HL-60 (cell line): ENCODE measurements at regions not wholly inside any gene's neighbourhood (a gene's known extent, or its start where the extent isn't known, plus 50 kb on each side); places are given as distances from the start of the nearest gene placed in this dataset.

Experiments used
- GABPA ChIP-seq: IDR thresholded peaks from 2 replicates; pipeline ENCODE4 v1.6.1; 2012; ENCODE audit warnings: low read depth
- POLR2AphosphoS5 ChIP-seq: IDR thresholded peaks from 2 replicates; pipeline ENCODE4 v1.6.1; 2012; ENCODE audit warnings: low read depth
- SPI1 ChIP-seq: IDR thresholded peaks from 2 replicates; pipeline ENCODE4 v1.6.1; 2012; ENCODE audit warnings: low read depth, mild to moderate bottlenecking, borderline replicate concordance
- TF ChIP-seq, protein P1 (sequence below): IDR thresholded peaks from 2 replicates; pipeline ENCODE4 v1.6.1; 2012; ENCODE audit warnings: low read depth; ENCODE audit not compliant: insufficient replicate concordance
- TF ChIP-seq, protein P2 (sequence below): IDR thresholded peaks from one replicate; pipeline ENCODE4 v1.5.1; 2011; ENCODE audit warnings: low read length, control low read depth, inconsistent platforms; ENCODE audit not compliant: insufficient read depth

DNA sequence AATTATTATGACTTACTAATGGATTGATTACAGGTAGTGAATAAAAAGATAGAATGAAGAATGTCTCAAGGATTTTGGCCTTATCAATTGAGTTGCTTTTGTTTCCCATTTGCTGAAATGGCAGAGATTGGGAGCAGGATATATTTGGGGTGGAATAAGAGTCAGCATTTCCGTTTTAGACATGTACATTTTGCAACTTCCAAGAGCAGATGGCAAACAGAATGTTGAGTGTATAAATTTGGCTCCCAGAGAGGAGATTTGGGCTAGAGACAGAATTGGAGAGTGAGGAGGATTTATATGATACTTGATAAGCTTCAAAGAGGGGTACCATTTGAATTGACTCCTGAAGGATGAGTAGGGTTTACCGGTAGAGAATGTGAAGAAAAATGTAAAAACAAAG lies 437.9 kb upstream of the PAPPA start:
- TF ChIP-seq, protein P1, sequence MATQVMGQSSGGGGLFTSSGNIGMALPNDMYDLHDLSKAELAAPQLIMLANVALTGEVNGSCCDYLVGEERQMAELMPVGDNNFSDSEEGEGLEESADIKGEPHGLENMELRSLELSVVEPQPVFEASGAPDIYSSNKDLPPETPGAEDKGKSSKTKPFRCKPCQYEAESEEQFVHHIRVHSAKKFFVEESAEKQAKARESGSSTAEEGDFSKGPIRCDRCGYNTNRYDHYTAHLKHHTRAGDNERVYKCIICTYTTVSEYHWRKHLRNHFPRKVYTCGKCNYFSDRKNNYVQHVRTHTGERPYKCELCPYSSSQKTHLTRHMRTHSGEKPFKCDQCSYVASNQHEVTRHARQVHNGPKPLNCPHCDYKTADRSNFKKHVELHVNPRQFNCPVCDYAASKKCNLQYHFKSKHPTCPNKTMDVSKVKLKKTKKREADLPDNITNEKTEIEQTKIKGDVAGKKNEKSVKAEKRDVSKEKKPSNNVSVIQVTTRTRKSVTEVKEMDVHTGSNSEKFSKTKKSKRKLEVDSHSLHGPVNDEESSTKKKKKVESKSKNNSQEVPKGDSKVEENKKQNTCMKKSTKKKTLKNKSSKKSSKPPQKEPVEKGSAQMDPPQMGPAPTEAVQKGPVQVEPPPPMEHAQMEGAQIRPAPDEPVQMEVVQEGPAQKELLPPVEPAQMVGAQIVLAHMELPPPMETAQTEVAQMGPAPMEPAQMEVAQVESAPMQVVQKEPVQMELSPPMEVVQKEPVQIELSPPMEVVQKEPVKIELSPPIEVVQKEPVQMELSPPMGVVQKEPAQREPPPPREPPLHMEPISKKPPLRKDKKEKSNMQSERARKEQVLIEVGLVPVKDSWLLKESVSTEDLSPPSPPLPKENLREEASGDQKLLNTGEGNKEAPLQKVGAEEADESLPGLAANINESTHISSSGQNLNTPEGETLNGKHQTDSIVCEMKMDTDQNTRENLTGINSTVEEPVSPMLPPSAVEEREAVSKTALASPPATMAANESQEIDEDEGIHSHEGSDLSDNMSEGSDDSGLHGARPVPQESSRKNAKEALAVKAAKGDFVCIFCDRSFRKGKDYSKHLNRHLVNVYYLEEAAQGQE: no peak
- TF ChIP-seq POLR2AphosphoS5 (no peak), GABPA (no peak), SPI1 (no peak)
- TF ChIP-seq, protein P2, sequence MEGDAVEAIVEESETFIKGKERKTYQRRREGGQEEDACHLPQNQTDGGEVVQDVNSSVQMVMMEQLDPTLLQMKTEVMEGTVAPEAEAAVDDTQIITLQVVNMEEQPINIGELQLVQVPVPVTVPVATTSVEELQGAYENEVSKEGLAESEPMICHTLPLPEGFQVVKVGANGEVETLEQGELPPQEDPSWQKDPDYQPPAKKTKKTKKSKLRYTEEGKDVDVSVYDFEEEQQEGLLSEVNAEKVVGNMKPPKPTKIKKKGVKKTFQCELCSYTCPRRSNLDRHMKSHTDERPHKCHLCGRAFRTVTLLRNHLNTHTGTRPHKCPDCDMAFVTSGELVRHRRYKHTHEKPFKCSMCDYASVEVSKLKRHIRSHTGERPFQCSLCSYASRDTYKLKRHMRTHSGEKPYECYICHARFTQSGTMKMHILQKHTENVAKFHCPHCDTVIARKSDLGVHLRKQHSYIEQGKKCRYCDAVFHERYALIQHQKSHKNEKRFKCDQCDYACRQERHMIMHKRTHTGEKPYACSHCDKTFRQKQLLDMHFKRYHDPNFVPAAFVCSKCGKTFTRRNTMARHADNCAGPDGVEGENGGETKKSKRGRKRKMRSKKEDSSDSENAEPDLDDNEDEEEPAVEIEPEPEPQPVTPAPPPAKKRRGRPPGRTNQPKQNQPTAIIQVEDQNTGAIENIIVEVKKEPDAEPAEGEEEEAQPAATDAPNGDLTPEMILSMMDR: no peak
